AML-193 (cell line): ENCODE measurements at regions not wholly inside any gene's neighbourhood (a gene's known extent, or its start where the extent isn't known, plus 50 kb on each side); places are given as distances from the start of the nearest gene placed in this dataset.
"Not testable (repeated sequence)": the region's sequence is repeated elsewhere in the genome, so short reads cannot be mapped to it uniquely, and the experiment has no call there.

Experiments used
- DNase-seq, 2 experiments: peaks; one replicate each; lab custom pipeline; 2025; lab: John Stamatoyannopoulos, UW

DNA sequence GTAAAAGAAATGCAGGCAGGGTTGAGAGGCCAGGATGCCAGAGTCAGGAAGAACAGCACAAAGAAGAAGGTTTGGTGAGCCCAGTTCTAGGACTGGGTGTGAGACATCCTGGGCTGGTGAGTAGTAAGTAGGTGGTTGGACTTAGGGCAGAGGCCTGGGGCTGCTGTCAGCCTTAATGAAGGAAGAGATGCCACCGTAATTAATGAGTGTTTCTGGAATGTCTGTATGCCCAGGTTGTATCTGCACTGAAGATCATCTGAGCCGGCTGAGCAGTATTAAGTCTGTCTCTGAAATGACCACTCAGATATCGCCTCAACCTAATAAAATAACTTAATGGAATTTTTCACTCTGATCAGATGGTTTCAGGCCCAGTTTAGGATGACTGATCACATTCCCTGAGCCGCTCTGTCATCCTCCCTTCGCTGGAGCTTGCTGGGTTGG is 532.9 kb upstream of the IL12A start:
- DNase-seq: no peak

DNA sequence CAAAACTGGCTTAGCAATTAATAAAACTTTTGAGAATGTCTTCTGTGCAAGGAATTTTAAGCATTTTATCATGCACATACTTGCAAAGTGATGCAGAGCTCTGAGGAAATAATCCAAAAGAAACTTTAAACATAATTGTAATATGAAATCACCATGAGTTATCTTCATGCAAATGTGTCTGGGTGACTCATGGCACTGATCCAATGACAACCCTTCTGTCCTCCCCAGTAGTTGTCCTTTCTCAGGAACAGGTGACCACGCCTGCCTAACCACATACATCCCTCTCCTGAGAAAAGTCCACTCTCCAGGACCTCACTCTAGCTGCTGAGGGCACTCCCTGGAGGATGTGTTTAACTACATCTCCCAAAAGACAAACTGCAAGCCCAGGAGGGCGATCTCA is 530.6 kb upstream of the IL12A start:
- DNase-seq: no peak

DNA sequence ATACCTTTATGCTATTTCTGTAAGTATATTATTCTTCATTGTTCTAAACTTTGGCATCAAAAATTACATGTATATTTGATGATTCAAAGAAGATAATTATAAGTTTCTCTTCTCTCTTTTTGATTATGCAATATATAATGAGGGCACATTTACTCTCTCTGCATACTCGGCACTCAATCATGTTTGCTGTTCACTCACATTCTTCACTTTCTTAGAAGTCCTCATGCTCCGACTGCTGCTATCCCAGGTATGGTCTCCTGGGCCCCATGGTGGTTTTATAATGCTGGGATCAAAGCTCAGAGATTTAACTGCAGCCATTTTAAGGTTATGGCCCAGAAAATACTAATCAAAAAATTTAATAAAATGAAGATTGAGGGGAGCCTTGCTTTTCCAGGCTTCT is 529.7 kb upstream of the IL12A start:
- no peak for DNase-seq

DNA sequence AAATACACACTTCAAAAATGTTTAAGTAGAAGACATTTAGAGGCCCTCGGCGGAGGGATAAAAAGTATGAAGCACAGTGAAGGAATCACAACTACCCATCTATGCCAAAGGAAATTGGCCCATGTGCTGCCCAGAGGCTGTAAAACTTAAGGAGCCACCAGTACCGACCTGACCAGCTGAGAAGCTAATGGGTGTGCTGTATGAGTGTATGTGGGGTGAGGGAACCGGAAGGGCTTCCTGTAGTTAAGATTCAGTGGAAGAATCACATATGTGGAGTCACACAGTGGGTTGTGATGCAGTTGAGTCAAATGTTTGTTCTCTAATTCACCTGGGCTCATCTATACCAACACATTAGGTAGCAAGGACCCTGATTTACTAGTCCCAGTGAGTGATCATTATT is 516.0 kb upstream of the IL12A start:
- no peak for DNase-seq

DNA sequence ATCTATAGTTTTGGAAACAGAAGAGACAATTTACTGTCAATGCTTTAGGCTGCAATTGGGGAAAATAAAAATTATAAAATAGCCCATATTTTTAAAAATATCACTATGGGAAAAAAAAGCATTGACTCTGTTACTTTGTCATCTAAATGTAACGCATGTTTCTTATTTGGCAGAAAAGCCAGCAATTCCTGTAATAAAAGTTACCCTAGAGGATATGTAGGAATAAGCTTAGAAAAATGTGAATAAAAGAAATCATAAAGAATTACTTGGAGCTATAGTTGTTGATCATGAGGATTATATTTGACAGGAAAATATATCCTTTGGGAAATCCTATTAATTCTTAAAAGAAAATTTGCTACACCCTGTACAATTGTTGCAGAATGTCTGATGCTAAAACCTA is 515.4 kb upstream of the IL12A start:
- DNase-seq: no peak

DNA sequence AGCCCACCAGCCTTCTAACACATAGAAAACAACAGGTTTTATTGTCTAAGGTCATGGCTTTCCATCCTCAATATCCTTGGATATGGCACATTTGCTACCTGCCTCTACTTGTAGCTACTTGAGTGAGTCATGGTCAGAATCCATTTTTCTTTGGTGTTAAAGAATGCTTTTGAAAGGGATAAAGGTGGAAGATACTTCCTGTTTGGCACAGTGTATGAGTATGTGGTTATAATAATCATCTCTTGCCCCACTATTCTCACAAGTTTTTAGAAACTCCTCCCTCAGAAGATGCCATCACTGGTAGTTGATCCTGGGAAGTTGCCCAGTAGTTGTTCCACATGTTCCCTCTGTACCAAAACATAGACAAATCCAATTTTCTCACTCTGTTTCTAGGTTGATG is 508.6 kb upstream of the IL12A start:
- DNase-seq: no peak

DNA sequence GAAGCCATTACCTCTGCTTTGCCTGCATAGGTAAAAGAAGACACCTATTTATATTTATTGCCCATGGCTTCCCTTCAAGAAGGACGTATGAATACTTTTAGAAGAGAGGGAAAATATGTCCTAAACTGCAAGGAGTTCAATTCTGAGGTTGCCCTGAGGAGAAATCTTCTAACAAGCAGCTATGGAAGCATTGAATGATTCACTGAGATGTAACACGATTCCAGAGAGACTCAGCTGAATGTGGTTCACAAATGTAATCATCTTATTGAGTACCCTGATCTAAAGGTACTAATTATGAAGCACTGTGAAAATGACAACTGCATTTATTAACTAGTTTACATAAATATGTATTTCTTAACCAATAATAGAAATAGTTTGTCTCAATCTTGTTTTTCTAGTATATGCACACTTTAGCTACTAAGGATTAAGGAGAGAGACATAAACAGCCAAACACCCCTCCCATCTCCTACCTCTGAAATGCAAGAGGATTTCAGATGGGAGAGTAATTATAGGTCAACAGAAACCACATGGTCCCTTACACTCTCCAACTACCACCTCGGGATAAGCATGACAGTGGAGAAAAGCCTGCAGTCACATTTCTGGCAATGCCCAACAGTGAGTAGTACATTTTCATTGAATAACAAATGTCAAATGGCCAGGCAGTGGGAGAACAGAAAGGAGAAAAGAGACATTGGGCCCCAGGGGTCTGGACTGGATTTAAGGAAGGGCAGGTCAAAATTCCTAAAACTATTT is 506.2 kb upstream of the IL12A start:
- no peak for DNase-seq

DNA sequence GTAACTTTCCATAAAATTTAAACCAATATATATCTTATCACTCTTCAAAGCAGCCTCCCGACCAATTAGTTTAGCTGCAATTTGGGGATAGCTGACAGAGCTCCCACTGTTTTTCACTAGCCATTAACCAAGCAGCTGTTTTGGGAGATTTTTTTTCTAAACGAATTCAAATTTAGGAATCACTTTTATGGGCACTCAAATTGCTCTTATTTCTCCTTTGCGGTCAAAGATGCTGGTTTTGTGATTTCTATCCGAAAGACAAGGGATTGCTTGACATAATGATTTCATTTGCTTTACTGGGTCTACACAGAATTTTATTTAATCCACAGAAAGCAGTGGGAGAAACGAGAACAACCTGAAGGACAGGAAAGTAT is 505.7 kb upstream of the IL12A start:
- no peak for DNase-seq

DNA sequence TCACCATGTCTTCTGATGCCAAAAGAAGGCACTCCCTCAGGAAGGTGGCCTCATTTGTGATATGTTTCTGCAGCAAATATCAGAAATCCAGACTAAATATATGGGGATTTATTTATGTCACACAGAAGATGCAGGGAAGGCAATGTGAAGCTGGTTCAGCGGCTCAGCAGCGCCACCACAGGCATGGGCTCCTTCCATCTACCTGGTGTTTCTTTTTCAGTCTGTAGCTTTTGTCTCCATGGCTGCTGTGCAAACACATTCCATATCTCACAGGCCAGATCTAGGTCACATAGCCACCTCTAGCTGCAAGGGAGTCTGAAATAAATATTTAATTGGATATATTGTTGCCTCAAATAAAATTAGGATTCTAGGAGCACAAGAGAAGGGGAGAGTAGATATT is 502.1 kb upstream of the IL12A start:
- no peak for DNase-seq

DNA sequence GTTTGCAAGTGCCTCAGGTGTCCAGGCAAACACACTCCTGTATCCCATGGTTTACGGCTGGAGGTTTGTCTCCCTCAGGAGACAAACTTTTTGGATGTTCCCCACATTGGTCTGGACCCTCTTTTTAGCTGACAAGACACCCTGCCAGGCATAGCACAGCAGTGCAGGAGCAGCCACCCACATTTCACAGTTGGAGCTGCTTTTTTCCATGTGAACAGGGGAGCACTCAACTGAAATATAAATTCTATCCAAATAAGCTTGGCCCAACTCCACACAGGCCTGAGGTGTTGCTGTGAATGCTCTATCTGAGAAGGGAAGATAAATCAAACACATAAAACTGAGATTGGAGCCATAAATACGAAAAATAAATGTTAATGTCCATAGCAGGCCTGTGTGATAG is 501.3 kb upstream of the IL12A start:
- no peak for DNase-seq

DNA sequence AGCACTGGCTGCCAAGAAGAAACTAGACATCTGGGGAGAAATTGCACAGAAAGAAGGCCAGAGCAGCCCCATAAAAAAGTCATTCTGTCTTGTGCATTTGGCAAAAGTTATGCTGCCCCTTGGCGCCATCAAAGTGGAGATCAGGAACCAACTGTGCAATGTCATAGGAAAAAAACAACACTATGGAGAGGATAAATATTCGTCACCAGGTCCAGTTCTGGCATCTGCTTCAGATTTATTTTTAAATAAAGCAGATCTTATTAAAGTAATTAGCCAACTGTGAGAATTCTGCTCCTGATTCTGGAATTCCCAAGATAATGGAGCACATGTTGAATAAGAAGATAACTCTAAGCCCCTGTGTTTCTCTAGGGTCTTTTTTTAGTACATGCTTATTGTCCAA is 500.0 kb upstream of the IL12A start:
- DNase-seq: no peak

DNA sequence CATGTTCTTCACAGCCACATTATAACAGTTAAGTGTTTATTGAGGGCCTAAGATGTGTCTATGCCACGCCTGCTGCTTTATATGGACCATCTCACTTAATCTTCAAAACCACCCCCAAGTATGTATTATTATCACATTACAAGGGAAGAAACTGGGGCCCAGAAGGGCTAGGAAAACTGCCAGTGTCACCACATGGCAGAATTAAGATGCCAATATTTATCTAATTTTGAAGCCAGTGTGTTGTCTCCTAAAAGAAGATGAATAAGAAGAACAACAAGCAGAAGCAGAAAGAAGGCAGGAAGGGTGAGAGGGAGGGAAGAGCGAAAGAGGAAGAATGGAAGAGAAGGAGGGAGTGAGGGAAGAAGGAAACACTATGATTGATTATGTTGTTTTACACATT is 491.3 kb upstream of the IL12A start:
- no peak for DNase-seq

DNA sequence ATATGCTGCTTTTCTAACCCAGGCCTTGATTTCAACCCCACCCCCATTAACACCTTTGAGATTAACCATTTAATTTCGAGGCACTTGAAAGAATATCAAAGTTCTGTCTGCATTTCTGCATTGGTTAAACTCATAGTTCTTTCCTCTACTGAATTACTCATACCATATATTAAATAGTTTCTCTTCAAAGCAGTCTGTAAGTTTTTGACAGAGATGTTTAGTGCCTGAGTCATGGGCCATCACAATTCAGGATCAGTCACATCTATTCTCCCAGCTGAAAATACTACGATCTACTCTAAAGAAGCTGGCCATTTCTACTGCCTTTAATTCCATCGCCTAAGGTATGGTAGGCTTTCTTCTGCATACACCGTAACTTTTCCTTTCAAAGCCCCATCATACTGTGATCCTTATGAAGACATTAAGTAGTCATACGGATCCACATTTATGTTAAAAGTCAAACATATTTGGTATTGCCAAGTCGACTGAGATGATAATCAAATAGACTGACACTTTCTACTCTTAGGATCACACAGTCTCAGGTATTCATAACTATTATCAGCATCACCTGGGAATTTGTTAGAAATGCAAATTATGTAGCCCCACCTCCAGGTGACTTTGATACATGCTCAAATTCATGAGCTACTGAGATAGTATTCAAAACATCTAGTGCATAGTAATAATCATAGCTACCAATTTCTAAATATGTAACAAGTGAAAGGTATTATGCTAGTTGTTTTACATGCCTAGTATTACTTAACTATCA is 489.4 kb upstream of the IL12A start:
- DNase-seq: no peak

DNA sequence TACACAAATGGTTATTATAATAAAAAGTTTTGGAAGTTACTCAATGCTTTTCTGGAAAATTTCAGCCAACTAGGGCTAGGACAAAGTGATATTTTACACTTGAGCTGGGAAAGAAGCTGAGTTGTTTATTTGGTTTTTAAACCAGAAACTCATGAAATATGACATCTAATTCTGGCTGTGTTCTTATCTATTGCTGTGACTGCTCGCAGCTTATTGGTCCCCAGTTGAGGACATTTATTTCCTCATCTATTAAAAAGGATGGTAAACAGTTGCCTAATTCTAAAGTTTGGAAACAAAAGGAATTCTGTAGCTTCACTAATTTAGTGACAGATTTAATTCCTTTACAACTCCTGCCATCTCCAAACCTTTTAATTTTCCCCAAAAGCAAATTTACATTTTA is 487.6 kb upstream of the IL12A start:
- no peak for DNase-seq

DNA sequence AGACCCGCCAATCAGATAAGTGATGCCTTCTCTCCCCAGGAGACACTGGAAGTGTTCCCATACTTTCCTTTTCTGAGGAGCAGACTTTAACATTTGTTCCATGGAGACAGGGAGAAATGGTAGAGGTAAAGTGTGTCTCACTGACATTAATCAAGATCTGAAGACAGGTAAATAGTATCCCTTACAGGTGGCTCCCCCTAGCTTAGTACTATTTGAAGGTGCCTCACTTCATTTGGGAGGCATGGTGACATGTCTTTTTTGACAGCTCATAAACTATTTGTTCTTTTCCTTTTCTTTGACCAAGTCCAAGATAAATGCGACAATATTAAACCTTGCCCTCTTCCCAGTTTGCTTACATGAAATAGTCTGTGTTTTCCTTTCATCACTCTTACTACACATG is 485.6 kb upstream of the IL12A start:
- DNase-seq: no peak

DNA sequence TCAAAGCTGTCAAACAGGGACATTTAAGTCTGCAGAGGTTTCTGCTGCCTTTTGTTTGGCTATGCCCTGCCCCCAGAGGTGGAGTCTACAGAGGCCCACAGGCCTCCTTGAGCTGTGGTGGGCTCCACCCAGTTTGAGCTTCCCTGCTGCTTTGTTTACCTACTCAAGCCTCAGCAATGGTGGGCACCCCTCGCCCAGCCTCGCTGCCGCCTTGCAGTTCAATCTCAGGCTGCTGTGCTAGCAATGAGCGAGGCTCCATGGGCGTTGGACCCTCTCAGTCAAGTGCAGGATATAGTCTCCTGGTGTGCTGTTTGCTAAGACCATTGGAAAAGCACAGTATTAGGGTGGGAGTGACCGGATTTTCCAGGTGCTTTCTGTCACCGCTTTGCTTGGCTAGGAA is 477.6 kb upstream of the IL12A start:
- DNase-seq: not testable (repeated sequence)

DNA sequence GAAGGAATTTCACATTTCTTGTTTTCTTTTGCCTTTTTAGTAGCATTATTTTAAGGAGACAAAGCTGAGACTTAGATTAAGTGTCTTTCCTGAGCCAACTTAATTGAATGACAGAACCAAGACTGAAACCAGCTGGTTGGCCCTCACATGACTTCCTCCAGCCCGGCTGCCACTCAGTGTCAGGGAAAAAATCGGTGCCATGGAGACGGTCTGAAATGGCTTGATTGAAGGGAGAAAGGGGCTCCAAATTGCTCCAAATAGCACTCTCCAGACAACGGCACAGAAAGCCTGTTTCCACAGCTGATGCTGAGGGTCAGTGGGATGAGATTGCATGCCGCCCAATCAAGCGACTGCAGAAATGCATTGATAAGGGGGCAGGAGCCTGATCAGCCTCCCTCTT is 475.2 kb upstream of the IL12A start:
- no peak for DNase-seq

DNA sequence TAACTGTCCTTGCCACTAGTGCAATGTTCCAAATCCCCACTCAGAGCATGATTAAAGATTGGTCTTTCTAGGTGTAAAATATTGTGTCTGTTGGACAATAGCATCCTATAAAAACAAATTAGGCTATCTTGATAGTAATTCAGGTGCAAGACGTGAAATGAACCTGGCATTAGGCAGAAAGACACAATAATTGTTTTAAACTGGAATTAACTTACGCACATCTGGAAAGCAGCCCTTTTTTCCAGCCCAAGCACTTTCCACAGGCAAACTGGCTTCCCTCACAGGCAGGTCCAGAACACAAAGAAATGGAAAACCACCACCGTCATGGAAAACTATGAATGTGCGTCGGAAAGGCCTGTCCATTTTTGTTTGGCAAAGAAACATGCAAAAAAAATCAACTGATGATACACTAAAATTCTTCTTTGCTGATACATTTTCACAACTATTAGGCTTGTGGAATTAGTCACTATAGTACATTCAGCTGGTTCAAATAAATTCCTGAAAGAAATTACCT is 474.7 kb upstream of the IL12A start:
- DNase-seq: no peak

DNA sequence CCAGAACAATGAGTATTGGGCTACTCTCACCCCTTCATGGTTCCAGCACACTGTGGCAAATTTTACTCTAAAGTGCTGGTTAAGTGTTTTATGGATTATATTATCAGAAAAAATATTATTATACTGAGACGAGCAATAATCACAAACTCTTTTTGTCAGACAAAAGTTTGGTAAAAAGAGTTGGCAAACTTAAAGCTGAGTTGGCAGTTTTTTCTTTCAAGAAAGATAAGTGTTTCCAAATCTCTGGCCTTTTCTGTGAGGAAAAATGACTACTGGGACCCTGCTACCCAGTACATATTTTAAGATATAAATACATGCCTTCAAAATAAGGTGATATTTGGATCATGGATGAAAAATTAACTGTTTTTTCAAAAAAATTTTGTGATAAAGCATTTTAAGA is 471.5 kb upstream of the IL12A start:
- no peak for DNase-seq

DNA sequence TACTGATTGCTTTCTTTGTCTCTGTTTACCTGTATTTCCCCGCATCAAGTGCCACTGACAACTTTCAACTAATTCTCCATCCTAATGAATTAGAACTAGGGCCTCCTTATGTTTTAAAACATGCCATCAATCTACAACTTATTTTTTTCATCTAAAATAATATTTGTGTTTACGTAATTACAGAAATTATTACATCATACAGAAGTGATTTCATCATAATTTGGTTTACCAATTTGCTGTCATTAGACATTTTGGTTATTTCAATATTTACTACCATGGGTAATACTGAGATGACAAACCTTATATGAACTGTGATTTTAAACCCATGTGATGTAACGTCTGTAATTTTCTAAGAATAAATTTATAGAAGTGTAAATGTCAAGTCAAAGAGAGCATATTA is 468.0 kb upstream of the IL12A start:
- no peak for DNase-seq

DNA sequence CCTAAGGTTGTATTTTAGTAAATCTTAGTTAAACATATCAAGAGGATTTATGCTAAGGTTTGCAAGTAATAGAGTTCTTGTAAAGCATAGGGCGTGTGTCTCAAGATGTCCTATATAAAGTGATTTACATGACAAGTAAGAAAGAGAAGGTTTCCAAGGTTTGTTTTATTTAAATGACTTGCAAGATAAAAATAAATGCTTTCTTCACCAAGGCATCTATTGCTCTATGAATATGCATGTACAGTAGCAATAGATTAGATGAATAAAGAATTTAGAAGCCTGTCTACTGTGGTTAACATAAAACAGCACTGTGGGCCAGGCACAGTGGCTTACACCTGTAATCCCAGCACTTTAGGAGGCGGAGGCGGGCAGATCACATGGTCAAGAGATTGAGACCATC is 466.4 kb upstream of the IL12A start:
- DNase-seq: no peak

DNA sequence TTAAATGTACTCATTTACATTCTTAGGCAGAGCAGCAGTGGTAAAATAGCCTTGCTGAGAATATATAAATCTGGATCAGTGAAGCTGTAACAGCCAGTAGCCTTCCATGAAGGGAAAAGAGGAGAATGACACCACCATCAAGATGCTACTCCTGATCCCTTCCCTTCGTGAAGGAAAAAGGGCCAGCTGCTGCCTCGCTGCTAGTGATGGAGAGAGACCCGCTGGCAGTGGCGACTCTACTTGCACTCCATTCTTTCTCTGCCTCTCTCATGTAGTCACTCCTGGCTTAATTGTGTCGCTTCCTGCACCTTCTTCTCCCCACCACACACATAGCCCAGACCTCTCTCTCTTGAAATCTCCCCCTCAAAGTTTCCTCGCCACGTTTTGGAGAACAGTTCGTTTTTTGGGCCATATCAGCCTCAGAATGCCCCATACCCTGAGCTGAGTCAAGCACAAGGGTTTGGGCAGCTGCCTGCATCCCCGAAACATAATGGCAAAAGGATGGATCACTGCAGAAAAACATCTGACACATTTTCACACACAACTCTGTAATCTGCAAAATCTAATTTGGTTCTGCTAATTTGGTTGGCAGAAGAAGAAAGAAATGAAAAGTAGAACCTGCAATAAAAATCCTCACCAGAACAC is 460.3 kb upstream of the IL12A start:
- no peak for DNase-seq

DNA sequence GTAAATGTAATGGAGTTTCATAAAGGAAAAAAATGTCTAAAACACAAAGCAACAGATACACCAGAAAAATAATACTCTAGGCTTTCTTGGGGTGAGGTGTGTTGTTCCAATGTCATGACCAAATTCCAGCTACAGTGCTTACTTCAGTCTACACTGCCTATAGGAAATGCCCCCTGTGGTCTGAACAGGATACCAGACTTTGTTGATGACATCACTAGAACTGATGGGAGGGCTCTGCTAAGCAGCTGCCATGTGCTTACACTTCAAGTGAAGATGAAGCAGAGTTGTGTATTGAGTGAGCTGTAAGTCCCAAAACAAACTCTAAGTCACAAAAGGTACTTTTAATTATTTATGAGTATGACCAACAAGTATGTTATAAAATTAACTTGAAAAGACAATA is 456.1 kb upstream of the IL12A start:
- no peak for DNase-seq
